IMR-90 (cell line): ENCODE measurements at regions not wholly inside any gene's neighbourhood (a gene's known extent, or its start where the extent isn't known, plus 50 kb on each side); places are given as distances from the start of the nearest gene placed in this dataset.
A peak's percentile ranks its signal among the peaks of the same experiment; 100 is the strongest.

ENCODE experiments used
- ATAC-seq: fragments of 200-7000 bp; cut with Tn5 transposase; 2 replicates; pipeline ENCODE4 v1.9.1; 2020; ENCODE audit warnings: low read depth, mild to moderate bottlenecking, moderate library complexity
- BruUV-seq: library from RNA; stranded (reverse); fragments of 400-500 nt; replicated peaks from 2 replicates; lab custom pipeline; 2021; lab: Mats Ljungman, UMichigan
- CTCF ChIA-PET: fragments of 300-600 bp; formaldehyde crosslinking; extraction: SDS; loops from one replicate; lab custom pipeline; 2021; ENCODE audit warnings: antibody characterized with exemption; lab: Yijun Ruan, JAX
- POLR2A ChIA-PET: fragments of 300-600 bp; sonication (Branson Sonifier 250); formaldehyde crosslinking; loops from one replicate; lab custom pipeline; 2022; ENCODE audit warnings: antibody characterized with exemption; ENCODE audit not compliant: unreplicated experiment; lab: Charles Lee
- DNase-seq: peaks from one replicate; pipeline ENCODE4 v3.0.0; 2013
- H2AFZ ChIP-seq: replicated peaks from 2 replicates; pipeline ENCODE3; 2013; ENCODE audit warnings: low read length, mild to moderate bottlenecking; ENCODE audit not compliant: poor library complexity
- H2AK5ac ChIP-seq: 2 replicates; pipeline ENCODE4 v1.6.1; 2013; ENCODE audit warnings: low read depth, low read length, inconsistent platforms
- H2AK9ac ChIP-seq: replicated peaks from 2 replicates; pipeline ENCODE3; 2013; ENCODE audit warnings: mild to moderate bottlenecking, low read depth, low read length, moderate library complexity; ENCODE audit not compliant: poor library complexity
- H2BK120ac ChIP-seq: 2 replicates; pipeline ENCODE4 v1.6.1; 2013; ENCODE audit warnings: low read depth, low read length, inconsistent platforms
- H2BK15ac ChIP-seq: 3 replicates; pipeline ENCODE4 v1.6.1; 2013; ENCODE audit warnings: low read depth, low read length, inconsistent platforms
- H2BK20ac ChIP-seq: 2 replicates; pipeline ENCODE4 v1.6.1; 2013; ENCODE audit warnings: low read depth, mild to moderate bottlenecking, inconsistent platforms, low read length, moderate library complexity
- H2BK5ac ChIP-seq: 2 replicates; pipeline ENCODE4 v1.6.1; 2013; ENCODE audit warnings: mild to moderate bottlenecking, low read depth, low read length, inconsistent platforms; ENCODE audit not compliant: poor library complexity, severe bottlenecking
- H3K14ac ChIP-seq: replicated peaks from 2 replicates; pipeline ENCODE4 v1.6.1; 2013; ENCODE audit warnings: low read depth, low read length, inconsistent platforms
- H3K18ac ChIP-seq: 2 replicates; pipeline ENCODE4 v1.6.1; 2013; ENCODE audit warnings: low read depth, low read length, control low read depth
- H3K23ac ChIP-seq: 2 replicates; pipeline ENCODE4 v1.6.1; 2013; ENCODE audit warnings: low read depth, low read length, inconsistent platforms
- H3K27ac ChIP-seq: 2 replicates; pipeline ENCODE4 v1.5.1; 2013; ENCODE audit warnings: mild to moderate bottlenecking, control low read depth, low read length; ENCODE audit not compliant: insufficient read depth
- H3K27me3 ChIP-seq: 2 replicates; pipeline ENCODE4 v1.6.1; 2013; ENCODE audit warnings: low read length; ENCODE audit not compliant: control insufficient read depth, insufficient read depth
- H3K36me3 ChIP-seq: 2 replicates; pipeline ENCODE4 v1.6.1; 2013; ENCODE audit warnings: low read length, mixed read lengths; ENCODE audit not compliant: control insufficient read depth, insufficient read depth
- H3K4ac ChIP-seq: 2 replicates; pipeline ENCODE4 v1.6.1; 2013; ENCODE audit warnings: low read depth, low read length, inconsistent platforms
- H3K4me1 ChIP-seq: 2 replicates; pipeline ENCODE4 v1.6.1; 2013; ENCODE audit warnings: low read length, mixed read lengths; ENCODE audit not compliant: control insufficient read depth, insufficient read depth
- H3K4me2 ChIP-seq: 2 replicates; pipeline ENCODE4 v1.6.1; 2013; ENCODE audit warnings: low read depth, mild to moderate bottlenecking, control low read depth, low read length, moderate library complexity
- H3K4me3 ChIP-seq: 2 replicates; pipeline ENCODE4 v1.5.1; 2013; ENCODE audit warnings: low read depth, mild to moderate bottlenecking, control low read depth, low read length, moderate library complexity; ENCODE audit not compliant: insufficient read depth
- H3K56ac ChIP-seq: 2 replicates; pipeline ENCODE4 v1.6.1; 2013; ENCODE audit warnings: low read length, inconsistent platforms; ENCODE audit not compliant: insufficient read depth; ENCODE audit errors: extremely low read depth
- H3K79me1 ChIP-seq, 2 experiments: 2 replicates each; pipeline ENCODE4 v1.6.1; 2013; ENCODE audit warnings: low read length in 2 of 2, inconsistent platforms in 1 of 2, low read depth in 1 of 2
- H3K9ac ChIP-seq: 2 replicates; pipeline ENCODE4 v1.6.1; 2013; ENCODE audit warnings: low read depth, low read length, control low read depth
- H3K9me1 ChIP-seq: 2 replicates; pipeline ENCODE4 v1.6.1; 2013; ENCODE audit warnings: low read length, inconsistent platforms; ENCODE audit not compliant: insufficient read depth
- H3K9me3 ChIP-seq: 2 replicates; pipeline ENCODE4 v1.6.1; 2013; ENCODE audit warnings: low read length; ENCODE audit not compliant: control insufficient read depth, insufficient read depth
- H4K20me1 ChIP-seq: 2 replicates; pipeline ENCODE4 v1.6.1; 2013; ENCODE audit warnings: low read length, inconsistent platforms; ENCODE audit not compliant: insufficient read depth
- H4K5ac ChIP-seq: 2 replicates; pipeline ENCODE4 v1.6.1; 2013; ENCODE audit warnings: mild to moderate bottlenecking, low read depth, low read length, control low read depth
- H4K8ac ChIP-seq, 2 experiments: 2 replicates each; pipeline ENCODE4 v1.6.1; 2013; ENCODE audit warnings: low read depth in 2 of 2, low read length in 2 of 2, control low read depth in 1 of 2, inconsistent platforms in 1 of 2
- H4K91ac ChIP-seq: 2 replicates; pipeline ENCODE4 v1.6.1; 2013; ENCODE audit warnings: low read depth, low read length, inconsistent platforms; ENCODE audit not compliant: insufficient read depth
- BHLHE40 ChIP-seq: fragments of 150-350 bp; IDR thresholded peaks from 2 replicates; pipeline ENCODE4 v1.6.1; 2016; ENCODE audit warnings: mild to moderate bottlenecking, low read depth, low read length
- MAFK ChIP-seq: IDR thresholded peaks from 2 replicates; pipeline ENCODE4 v1.6.1; 2012; ENCODE audit warnings: low read depth, low read length, improper control_type of control experiment
- MAZ ChIP-seq: IDR thresholded peaks from 2 replicates; pipeline ENCODE4 v1.6.1; 2012; ENCODE audit warnings: low read depth, mild to moderate bottlenecking, low read length, improper control_type of control experiment, moderate library complexity, borderline replicate concordance
- MXI1 ChIP-seq: IDR thresholded peaks from 2 replicates; pipeline ENCODE4 v1.6.1; 2012; ENCODE audit warnings: low read depth, mild to moderate bottlenecking, low read length, moderate library complexity, borderline replicate concordance
- NFE2L2 ChIP-seq: fragments of 150-350 bp; IDR thresholded peaks from 2 replicates; pipeline ENCODE4 v1.6.1; 2016; ENCODE audit warnings: low read depth, mild to moderate bottlenecking, low read length
- POLR2A ChIP-seq: IDR thresholded peaks from 2 replicates; pipeline ENCODE4 v1.6.1; 2012; ENCODE audit warnings: mild to moderate bottlenecking, low read depth, low read length
- RAD21 ChIP-seq: IDR thresholded peaks from 2 replicates; pipeline ENCODE4 v1.6.1; 2012; ENCODE audit warnings: low read length, improper control_type of control experiment
- RCOR1 ChIP-seq: IDR thresholded peaks from 2 replicates; pipeline ENCODE4 v1.6.1; 2012; ENCODE audit warnings: mild to moderate bottlenecking, low read length, improper control_type of control experiment; ENCODE audit not compliant: insufficient replicate concordance
- WGBS, 2 experiments: methylation state at CpG; one replicate each; pipeline versions ENCODE4 v1.1.5 to v1.1.7; 2013; ENCODE audit warnings: missing lambda C conversion rate in 2 of 2; ENCODE audit not compliant: insufficient read length in 1 of 2; ENCODE audit errors: extremely low coverage in 2 of 2; 5-methylcytosine and 5-hydroxymethylcytosine counted together
- dilution Hi-C: fragments of 300-500 bp; cut with HindIII; formaldehyde crosslinking; loops from one replicate; pipeline ENCODE4 v1.14.3; 2018; ENCODE audit warnings: low sequenced_read_pairs; ENCODE audit not compliant: unreplicated experiment
- in situ Hi-C: fragments of 300-500 bp; cut with MboI; formaldehyde crosslinking; loops from 3 replicates; pipeline ENCODE4 v1.14.3; 2019; ENCODE audit warnings: low sequenced_read_pairs, inconsistent platforms, mixed read lengths
- intact Hi-C: fragments of 100-400 bp; cut with micrococcal nuclease; formaldehyde crosslinking; loops from 2 replicates; pipeline ENCODE4 v1.10.0; 2022
- TF ChIP-seq, protein P1 (sequence below): fragments of 150-350 bp; IDR thresholded peaks from 2 replicates; pipeline ENCODE4 v1.6.1; 2017; ENCODE audit warnings: mild to moderate bottlenecking, antibody characterized with exemption, low read length, low read depth
- TF ChIP-seq, protein P2 (sequence below): fragments of 150-350 bp; IDR thresholded peaks from 2 replicates; pipeline ENCODE4 v1.6.1; 2016; ENCODE audit warnings: low read depth, mild to moderate bottlenecking, low read length, moderate library complexity, borderline replicate concordance
- TF ChIP-seq, protein P3 (sequence below): conservative IDR thresholded peaks from 2 replicates; pipeline ENCODE4 v1.5.1; 2012; ENCODE audit warnings: mild to moderate bottlenecking, low read depth, low read length, improper control_type of control experiment

DNA sequence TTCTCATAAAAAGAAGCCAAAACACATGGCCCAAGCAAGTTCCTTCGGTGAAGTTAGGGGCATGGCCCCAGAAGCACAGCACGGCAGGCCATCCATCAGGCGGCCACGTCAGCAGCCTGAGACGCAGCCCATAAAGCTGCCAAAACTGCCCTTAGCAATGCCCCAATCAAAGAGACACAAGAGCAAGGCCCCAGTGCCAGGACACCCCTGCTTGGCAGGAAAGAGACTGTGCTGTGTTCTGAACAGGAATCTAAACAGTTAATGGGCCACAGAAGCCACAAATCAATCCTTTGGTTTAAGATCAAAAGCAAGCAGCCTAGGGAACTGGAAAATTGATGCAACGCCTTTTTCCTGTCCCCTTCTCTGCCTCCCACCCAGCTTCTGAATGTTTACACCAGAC is 497.0 kb upstream of the USP24 start:
- DNase-seq (peak; percentile 54), ATAC-seq (no peak)
- peak overlapping the region; percentile 91 for H2BK15ac ChIP-seq
- no peak overlapping the region for H3K4me3 ChIP-seq
- intact Hi-C loops (loop anchor here (10.0 kb wide), 1 partner anchor 773 kb away; no protein-coding TSS in a partner anchor), in situ Hi-C loops (no loop called here), dilution Hi-C loops (no loop called here)
- no peaks in the 10 kb centered on the region for H3K27me3 ChIP-seq
- H2BK120ac ChIP-seq = peak overlapping the region; percentile 96
- H4K91ac ChIP-seq = peak overlapping the region; percentile 91
- no peaks in the 10 kb centered on the region for H3K9me3 ChIP-seq
- peak overlapping the region; percentile 73 for H3K27ac ChIP-seq
- peak overlapping the region; percentile 80; the same call in 1 of the 2 replicates for H3K23ac ChIP-seq
- ChIA-PET CTCF (no interaction called here), POLR2A (no interaction called here)
- H2AK9ac ChIP-seq = no peak overlapping the region
- H3K36me3 ChIP-seq = no peaks in the 10 kb centered on the region
- H3K14ac ChIP-seq = peak overlapping the region; percentile 88
- TF ChIP-seq, protein P1, sequence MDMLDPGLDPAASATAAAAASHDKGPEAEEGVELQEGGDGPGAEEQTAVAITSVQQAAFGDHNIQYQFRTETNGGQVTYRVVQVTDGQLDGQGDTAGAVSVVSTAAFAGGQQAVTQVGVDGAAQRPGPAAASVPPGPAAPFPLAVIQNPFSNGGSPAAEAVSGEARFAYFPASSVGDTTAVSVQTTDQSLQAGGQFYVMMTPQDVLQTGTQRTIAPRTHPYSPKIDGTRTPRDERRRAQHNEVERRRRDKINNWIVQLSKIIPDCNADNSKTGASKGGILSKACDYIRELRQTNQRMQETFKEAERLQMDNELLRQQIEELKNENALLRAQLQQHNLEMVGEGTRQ = no peak
- TF ChIP-seq, protein P2, sequence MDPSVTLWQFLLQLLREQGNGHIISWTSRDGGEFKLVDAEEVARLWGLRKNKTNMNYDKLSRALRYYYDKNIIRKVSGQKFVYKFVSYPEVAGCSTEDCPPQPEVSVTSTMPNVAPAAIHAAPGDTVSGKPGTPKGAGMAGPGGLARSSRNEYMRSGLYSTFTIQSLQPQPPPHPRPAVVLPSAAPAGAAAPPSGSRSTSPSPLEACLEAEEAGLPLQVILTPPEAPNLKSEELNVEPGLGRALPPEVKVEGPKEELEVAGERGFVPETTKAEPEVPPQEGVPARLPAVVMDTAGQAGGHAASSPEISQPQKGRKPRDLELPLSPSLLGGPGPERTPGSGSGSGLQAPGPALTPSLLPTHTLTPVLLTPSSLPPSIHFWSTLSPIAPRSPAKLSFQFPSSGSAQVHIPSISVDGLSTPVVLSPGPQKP = no peak
- TF ChIP-seq NFE2L2 (no peak), BHLHE40 (no peak), RAD21 (no peak), MXI1 (no peak), RCOR1 (no peak), MAFK (no peak), MAZ (no peak), POLR2A (no peak)
- TF ChIP-seq, protein P3, sequence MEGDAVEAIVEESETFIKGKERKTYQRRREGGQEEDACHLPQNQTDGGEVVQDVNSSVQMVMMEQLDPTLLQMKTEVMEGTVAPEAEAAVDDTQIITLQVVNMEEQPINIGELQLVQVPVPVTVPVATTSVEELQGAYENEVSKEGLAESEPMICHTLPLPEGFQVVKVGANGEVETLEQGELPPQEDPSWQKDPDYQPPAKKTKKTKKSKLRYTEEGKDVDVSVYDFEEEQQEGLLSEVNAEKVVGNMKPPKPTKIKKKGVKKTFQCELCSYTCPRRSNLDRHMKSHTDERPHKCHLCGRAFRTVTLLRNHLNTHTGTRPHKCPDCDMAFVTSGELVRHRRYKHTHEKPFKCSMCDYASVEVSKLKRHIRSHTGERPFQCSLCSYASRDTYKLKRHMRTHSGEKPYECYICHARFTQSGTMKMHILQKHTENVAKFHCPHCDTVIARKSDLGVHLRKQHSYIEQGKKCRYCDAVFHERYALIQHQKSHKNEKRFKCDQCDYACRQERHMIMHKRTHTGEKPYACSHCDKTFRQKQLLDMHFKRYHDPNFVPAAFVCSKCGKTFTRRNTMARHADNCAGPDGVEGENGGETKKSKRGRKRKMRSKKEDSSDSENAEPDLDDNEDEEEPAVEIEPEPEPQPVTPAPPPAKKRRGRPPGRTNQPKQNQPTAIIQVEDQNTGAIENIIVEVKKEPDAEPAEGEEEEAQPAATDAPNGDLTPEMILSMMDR = no peak
- H4K20me1 ChIP-seq = no peaks in the 10 kb centered on the region
- H4K8ac ChIP-seq = peak overlapping the region; percentile 71 to 84
- peak overlapping the region; percentile 93 for H2BK20ac ChIP-seq
- peaks cover 18% of the 10 kb centered on the region for H3K4me1 ChIP-seq
- 0 out of 4 replicates have a peak, but pooled peaks cover 0 to 3% of the 10 kb centered on the region in 2 experiments for H3K79me1 ChIP-seq
- peak overlapping the region; percentile 75 for H3K4ac ChIP-seq
- WGBS, 2 experiments = 62% methylated on average over 5 of the region's 6 CpGs; no CpG with 5 or more reads in 1 of the 2 experiments
- peak overlapping the region; percentile 78 for H2AFZ ChIP-seq
- H3K18ac ChIP-seq = peak overlapping the region; percentile 79
- H3K4me2 ChIP-seq = no peak overlapping the region
- peaks cover 21% of the 10 kb centered on the region for H3K9me1 ChIP-seq
- BruUV-seq = no TSS peak
- H3K9ac ChIP-seq = 0 out of 2 replicates have a peak overlapping the region, but pooled peaks have one; percentile 2
- peak overlapping the region; percentile 56; the same call in 1 of the 2 replicates for H3K56ac ChIP-seq
- no peak overlapping the region for H2BK5ac ChIP-seq
- H4K5ac ChIP-seq = peak overlapping the region; percentile 84
- H2AK5ac ChIP-seq = peak overlapping the region; percentile 56
